ENCODE measurements at regions not wholly inside any gene's neighbourhood (a gene's known extent, or its start where the extent isn't known, plus 50 kb on each side); places are given as distances from the start of the nearest gene placed in this dataset.

GRCh38 chr2:2855297-2855696 lies 522.3 kb downstream of the EIPR1 start:
- no peaks in the 10 kb centered on the region for H3K27me3 ChIP-seq
- H3K4me3 ChIP-seq = no peak overlapping the region
- H3K9me3 ChIP-seq = no peaks in the 10 kb centered on the region
- H3K36me3 ChIP-seq = no peaks in the 10 kb centered on the region
- H3K4me1 ChIP-seq = no peaks in the 10 kb centered on the region
- no peak for TF ChIP-seq CTCF (IDR thresholded peaks at IDR 0.05)
- H3K27ac ChIP-seq = no peak overlapping the region
- ATAC-seq = no peak
- intact Hi-C loops (cut with DNase I) = no loop called here
- DNase-seq = no peak

- DNase-seq = no peak
- H3K9me3 ChIP-seq = no peaks in the 10 kb centered on the region
Measured at GRCh38 chr2:2853346-2853745, 522.3 kb upstream of the MYT1L start.

GRCh38 chr2:2851806-2852777 lies 521.0 kb upstream of the MYT1L start:
- Histone ChIP-seq H3K4me3 (no peak overlapping the region), H3K4me1 (no peaks in the 10 kb centered on the region), H3K9me3 (no peaks in the 10 kb centered on the region), H3K27ac (no peak overlapping the region), H3K27me3 (no peaks in the 10 kb centered on the region), H3K36me3 (no peaks in the 10 kb centered on the region)
- no peak for ATAC-seq
- DNase-seq = no peak
- TF ChIP-seq CTCF (IDR thresholded peaks at IDR 0.05) = no peak
- intact Hi-C loops (cut with DNase I) = no loop called here

More at GRCh38 chr2:2853346-2853745, 522.3 kb upstream of the MYT1L start:
- no peak for ATAC-seq
- Histone ChIP-seq H3K36me3 (no peaks in the 10 kb centered on the region), H3K4me3 (no peak overlapping the region), H3K27ac (no peak overlapping the region), H3K4me1 (no peaks in the 10 kb centered on the region), H3K27me3 (no peaks in the 10 kb centered on the region)
- intact Hi-C loops (cut with DNase I) = no loop called here
- TF ChIP-seq CTCF (IDR thresholded peaks at IDR 0.05) = no peak

- intact Hi-C loops (cut with DNase I) = no loop called here
- Histone ChIP-seq H3K36me3 (no peaks in the 10 kb centered on the region), H3K27ac (no peak overlapping the region), H3K4me3 (no peak overlapping the region), H3K4me1 (no peaks in the 10 kb centered on the region), H3K27me3 (no peaks in the 10 kb centered on the region), H3K9me3 (no peaks in the 10 kb centered on the region)
- TF ChIP-seq CTCF (IDR thresholded peaks at IDR 0.05) = no peak
- no peak for ATAC-seq
- no peak for DNase-seq
Measured at GRCh38 chr2:2851316-2851715, 520.2 kb upstream of the MYT1L start.

- no peak for TF ChIP-seq CTCF (IDR thresholded peaks at IDR 0.05)
- Histone ChIP-seq H3K4me3 (no peak overlapping the region), H3K4me1 (no peaks in the 10 kb centered on the region), H3K9me3 (no peaks in the 10 kb centered on the region), H3K27ac (no peak overlapping the region), H3K36me3 (no peaks in the 10 kb centered on the region), H3K27me3 (no peaks in the 10 kb centered on the region)
- ATAC-seq (no peak), DNase-seq (no peak)
- intact Hi-C loops (cut with DNase I) = no loop called here
Measured at GRCh38 chr2:2850859-2851258, 519.8 kb upstream of the MYT1L start.

All from upper lobe of right lung (tissue), 1 donor.